ENCODE measurements at regions not wholly inside any gene's neighbourhood (a gene's known extent, or its start where the extent isn't known, plus 50 kb on each side); places are given as distances from the start of the nearest gene placed in this dataset.

DNA sequence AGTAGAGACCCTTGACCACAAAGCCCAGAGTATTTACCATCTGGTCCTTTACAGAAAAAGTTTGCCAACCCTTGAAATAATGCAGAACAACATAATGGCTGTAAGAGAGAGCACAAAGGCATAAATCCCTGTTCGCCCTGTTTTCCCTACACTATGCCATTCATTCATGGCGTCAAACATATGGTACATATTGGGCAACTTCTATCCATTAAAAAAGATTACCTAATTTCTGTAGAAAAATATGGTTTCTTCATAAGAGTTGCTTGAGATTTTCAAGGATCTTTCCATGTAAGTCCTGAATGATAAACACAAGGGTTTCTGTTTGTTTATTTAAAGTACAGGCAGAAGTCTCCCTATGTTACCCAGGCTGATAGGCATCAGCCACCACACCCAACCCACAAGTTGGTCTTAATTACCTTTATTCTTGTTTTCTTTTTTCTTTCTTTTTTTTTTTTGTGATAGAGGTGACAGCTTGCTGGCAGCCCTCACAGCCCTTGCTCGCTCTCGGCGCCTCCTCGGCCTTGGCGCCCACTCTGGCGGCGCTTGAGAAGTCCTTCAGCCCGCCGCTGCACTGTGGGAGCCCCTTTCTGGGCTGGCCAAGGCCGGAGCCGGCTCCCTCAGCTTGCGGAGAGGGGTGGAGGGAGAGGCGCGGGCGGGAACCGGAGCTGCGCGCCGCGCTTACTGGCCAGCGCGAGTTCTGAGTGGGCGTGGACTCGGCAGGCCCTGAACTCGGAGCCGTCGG, 68.3 kb upstream of the NR5A2 start:
- H4K8ac ChIP-seq (ENCODE audit: low read depth, low read length): no peak overlapping the region
- no peak overlapping the region for H3K4me2 ChIP-seq (ENCODE audit: insufficient read depth, low read length, poor library complexity, severe bottlenecking)
- H3K23ac ChIP-seq (ENCODE audit: low read depth, low read length, poor library complexity): no peak overlapping the region
- H2BK12ac ChIP-seq (ENCODE audit: low read length): no peak overlapping the region
- no peaks in the 10 kb centered on the region for H3K36me3 ChIP-seq (replicated peaks in 1 of 2; ENCODE audit: control insufficient read depth in 2 of 2, insufficient read depth in 2 of 2, low read length in 2 of 2)
- no peaks in the 10 kb centered on the region for H3K4me1 ChIP-seq (ENCODE audit: control insufficient read depth in 2 of 2, insufficient read depth in 1 of 2, low read depth in 1 of 2, low read length in 2 of 2)
- H3K14ac ChIP-seq (ENCODE audit: low read length): no peak overlapping the region
- no peak overlapping the region for H3K18ac ChIP-seq (ENCODE audit: low read length)
- no peak overlapping the region for H2AK5ac ChIP-seq (ENCODE audit: low read depth, low read length)
- peaks cover 0 to 1% of the 10 kb centered on the region in 2 donors for H3K9me3 ChIP-seq (replicated peaks in 1 of 2; ENCODE audit: control insufficient read depth in 2 of 2, insufficient read depth in 1 of 2, low read depth in 1 of 2, low read length in 2 of 2)
- no peak overlapping the region for H2AFZ ChIP-seq (ENCODE audit: low read length)
- H3K27ac ChIP-seq (replicated peaks; ENCODE audit: low read length): no peak overlapping the region
- H2BK120ac ChIP-seq (ENCODE audit: low read depth, low read length): no peak overlapping the region
- no peaks in the 10 kb centered on the region for H3K79me1 ChIP-seq (ENCODE audit: low read depth, low read length)
- H3K9ac ChIP-seq (ENCODE audit: low read depth, low read length, poor library complexity): no peak overlapping the region
- H3K27me3 ChIP-seq (ENCODE audit: control insufficient read depth in 3 of 3, insufficient read depth in 3 of 3, low read depth in 1 of 3, low read length in 3 of 3): no peaks in the 10 kb centered on the region
- H2BK15ac ChIP-seq (ENCODE audit: low read length): no peak overlapping the region
- no peak overlapping the region for H3K4ac ChIP-seq (ENCODE audit: low read length)
- H3K4me3 ChIP-seq (ENCODE audit: low read length in 2 of 2): no peak overlapping the region
- no peak overlapping the region for H4K91ac ChIP-seq (ENCODE audit: low read depth, low read length, poor library complexity)
- H2BK5ac ChIP-seq (ENCODE audit: low read length): no peak overlapping the region
- no CpG with 5 or more reads among the region's 29 CpGs for WGBS, 2 donors (ENCODE audit: extremely low coverage in 2 of 2, insufficient read length in 2 of 2, insufficient replicate concordance in 1 of 2)
- DNase-seq (ENCODE audit: low spot score): no peak

DNA sequence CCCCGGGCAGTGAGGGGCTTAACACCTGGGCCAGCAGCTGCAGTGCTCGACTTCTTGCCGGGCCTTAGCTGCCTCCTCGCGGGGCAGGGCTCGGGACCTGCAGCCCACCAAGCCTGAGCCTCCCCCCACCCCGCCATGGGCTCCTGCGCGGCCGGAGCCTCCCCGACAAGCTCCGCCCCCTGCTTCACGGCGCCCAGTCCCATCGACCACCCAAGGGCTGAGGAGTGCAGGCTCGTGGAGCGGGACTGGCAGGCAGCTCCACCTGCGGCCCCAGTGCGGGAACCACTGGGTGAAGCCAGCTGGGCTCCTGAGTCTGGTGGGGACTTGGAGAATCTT, 67.8 kb upstream of the NR5A2 start:
- Histone ChIP-seq H4K8ac (ENCODE audit: low read depth, low read length) (no peak overlapping the region), H4K91ac (ENCODE audit: low read depth, low read length, poor library complexity) (no peak overlapping the region), H3K4me3 (ENCODE audit: low read length in 2 of 2) (no peak overlapping the region), H2BK120ac (ENCODE audit: low read depth, low read length) (no peak overlapping the region), H3K9me3 (replicated peaks in 1 of 2; ENCODE audit: control insufficient read depth in 2 of 2, insufficient read depth in 1 of 2, low read depth in 1 of 2, low read length in 2 of 2) (peaks cover 0 to 1% of the 10 kb centered on the region in 2 donors), H3K27ac (replicated peaks; ENCODE audit: low read length) (no peak overlapping the region), H3K4me1 (ENCODE audit: control insufficient read depth in 2 of 2, insufficient read depth in 1 of 2, low read depth in 1 of 2, low read length in 2 of 2) (no peaks in the 10 kb centered on the region), H2BK12ac (ENCODE audit: low read length) (no peak overlapping the region), H3K18ac (ENCODE audit: low read length) (no peak overlapping the region), H2AK5ac (ENCODE audit: low read depth, low read length) (no peak overlapping the region), H3K14ac (ENCODE audit: low read length) (no peak overlapping the region), H3K79me1 (ENCODE audit: low read depth, low read length) (no peaks in the 10 kb centered on the region), H3K27me3 (ENCODE audit: control insufficient read depth in 3 of 3, insufficient read depth in 3 of 3, low read depth in 1 of 3, low read length in 3 of 3) (no peaks in the 10 kb centered on the region), H2AFZ (ENCODE audit: low read length) (no peak overlapping the region), H3K36me3 (replicated peaks in 1 of 2; ENCODE audit: control insufficient read depth in 2 of 2, insufficient read depth in 2 of 2, low read length in 2 of 2) (no peaks in the 10 kb centered on the region), H2BK5ac (ENCODE audit: low read length) (no peak overlapping the region), H3K4me2 (ENCODE audit: insufficient read depth, low read length, poor library complexity, severe bottlenecking) (no peak overlapping the region), H3K4ac (ENCODE audit: low read length) (no peak overlapping the region), H3K9ac (ENCODE audit: low read depth, low read length, poor library complexity) (no peak overlapping the region), H3K23ac (ENCODE audit: low read depth, low read length, poor library complexity) (no peak overlapping the region), H2BK15ac (ENCODE audit: low read length) (no peak overlapping the region)
- no CpG with 5 or more reads among the region's 19 CpGs for WGBS, 2 donors (ENCODE audit: extremely low coverage in 2 of 2, insufficient read length in 2 of 2, insufficient replicate concordance in 1 of 2)
- no peak for DNase-seq (ENCODE audit: low spot score)

DNA sequence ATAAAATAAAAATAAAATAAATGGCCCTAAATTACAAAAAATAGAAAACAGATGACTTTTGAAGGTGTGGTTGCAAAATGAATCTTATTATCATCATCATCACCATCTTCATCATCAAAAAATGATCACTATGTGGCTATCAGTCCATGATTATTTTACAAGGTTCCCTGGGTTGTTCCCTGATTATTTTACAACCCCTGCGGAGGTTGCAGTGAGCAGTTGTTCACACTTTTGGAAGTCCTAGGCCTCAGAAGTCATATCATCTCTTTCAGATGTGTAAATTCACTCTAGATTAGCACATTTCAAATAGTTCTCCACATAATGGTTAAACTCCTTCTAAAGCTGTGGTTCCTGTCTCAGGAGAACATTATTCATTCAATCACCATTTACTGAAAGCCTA, 57.4 kb upstream of the NR5A2 start:
- Histone ChIP-seq H2AK5ac (ENCODE audit: low read depth, low read length) (no peak overlapping the region), H3K9me3 (replicated peaks in 1 of 2; ENCODE audit: control insufficient read depth in 2 of 2, insufficient read depth in 1 of 2, low read depth in 1 of 2, low read length in 2 of 2) (no peaks in the 10 kb centered on the region), H3K27me3 (ENCODE audit: control insufficient read depth in 3 of 3, insufficient read depth in 3 of 3, low read depth in 1 of 3, low read length in 3 of 3) (peaks cover 0 to 4% (median 0%) of the 10 kb centered on the region in 3 experiments), H3K4ac (ENCODE audit: low read length) (no peak overlapping the region), H4K8ac (ENCODE audit: low read depth, low read length) (no peak overlapping the region), H3K79me1 (ENCODE audit: low read depth, low read length) (no peaks in the 10 kb centered on the region), H3K36me3 (replicated peaks in 1 of 2; ENCODE audit: control insufficient read depth in 2 of 2, insufficient read depth in 2 of 2, low read length in 2 of 2) (no peaks in the 10 kb centered on the region), H2AFZ (ENCODE audit: low read length) (no peak overlapping the region), H3K14ac (ENCODE audit: low read length) (no peak overlapping the region), H2BK5ac (ENCODE audit: low read length) (no peak overlapping the region), H3K9ac (ENCODE audit: low read depth, low read length, poor library complexity) (no peak overlapping the region), H4K91ac (ENCODE audit: low read depth, low read length, poor library complexity) (no peak overlapping the region), H2BK120ac (ENCODE audit: low read depth, low read length) (no peak overlapping the region), H3K27ac (replicated peaks; ENCODE audit: low read length) (no peak overlapping the region), H3K4me2 (ENCODE audit: insufficient read depth, low read length, poor library complexity, severe bottlenecking) (no peak overlapping the region), H3K4me1 (ENCODE audit: control insufficient read depth in 2 of 2, insufficient read depth in 1 of 2, low read depth in 1 of 2, low read length in 2 of 2) (peaks cover 0 to 2% of the 10 kb centered on the region in 2 donors), H2BK12ac (ENCODE audit: low read length) (no peak overlapping the region), H3K4me3 (ENCODE audit: low read length in 2 of 2) (no peak overlapping the region), H3K23ac (ENCODE audit: low read depth, low read length, poor library complexity) (no peak overlapping the region), H2BK15ac (ENCODE audit: low read length) (no peak overlapping the region), H3K18ac (ENCODE audit: low read length) (no peak overlapping the region)
- no peak for DNase-seq (ENCODE audit: low spot score)
- WGBS, 2 donors (ENCODE audit: extremely low coverage in 2 of 2, insufficient read length in 2 of 2, insufficient replicate concordance in 1 of 2): no CpG with 5 or more reads among the region's 1 CpG

DNA sequence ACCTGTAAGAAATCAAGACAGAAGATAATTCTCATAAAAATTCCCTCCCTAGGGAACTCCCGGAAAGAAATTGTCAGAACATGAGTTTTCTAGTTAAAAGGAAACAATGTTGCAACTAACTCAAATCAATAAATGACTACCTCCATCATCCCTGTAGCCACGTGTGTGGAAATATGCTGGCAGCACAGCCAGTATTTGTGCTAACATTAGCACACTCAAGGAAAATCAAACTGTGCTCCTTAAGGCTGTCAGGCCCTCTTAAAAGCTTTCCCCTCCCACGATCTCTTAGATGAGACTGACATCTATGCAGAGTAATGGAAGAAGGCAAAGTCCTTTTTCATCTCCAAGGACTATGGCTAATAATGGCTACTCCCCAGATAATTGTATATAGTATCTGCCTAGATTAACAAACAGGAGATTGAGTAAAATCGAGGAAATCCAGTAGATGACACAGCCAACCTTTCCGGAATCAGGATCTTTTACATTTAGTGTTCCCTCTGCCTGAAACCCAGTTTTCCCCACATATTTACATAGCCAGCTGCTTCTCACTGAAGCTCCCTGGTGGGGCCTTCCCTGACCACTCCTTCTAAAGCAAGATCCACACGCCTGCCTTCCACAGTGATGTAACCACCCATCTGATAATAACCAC, 50.9 kb upstream of the NR5A2 start:
- Histone ChIP-seq H3K4ac (ENCODE audit: low read length) (no peak overlapping the region), H3K4me1 (ENCODE audit: control insufficient read depth in 2 of 2, insufficient read depth in 1 of 2, low read depth in 1 of 2, low read length in 2 of 2) (peaks cover 0 to 4% of the 10 kb centered on the region in 2 donors), H3K9me3 (replicated peaks in 1 of 2; ENCODE audit: control insufficient read depth in 2 of 2, insufficient read depth in 1 of 2, low read depth in 1 of 2, low read length in 2 of 2) (no peaks in the 10 kb centered on the region), H3K27ac (replicated peaks; ENCODE audit: low read length) (no peak overlapping the region), H2BK5ac (ENCODE audit: low read length) (no peak overlapping the region), H4K91ac (ENCODE audit: low read depth, low read length, poor library complexity) (no peak overlapping the region), H3K4me2 (ENCODE audit: insufficient read depth, low read length, poor library complexity, severe bottlenecking) (no peak overlapping the region), H4K8ac (ENCODE audit: low read depth, low read length) (no peak overlapping the region), H3K4me3 (ENCODE audit: low read length in 2 of 2) (no peak overlapping the region), H2AFZ (ENCODE audit: low read length) (no peak overlapping the region), H2BK15ac (ENCODE audit: low read length) (no peak overlapping the region), H2AK5ac (ENCODE audit: low read depth, low read length) (no peak overlapping the region), H3K14ac (ENCODE audit: low read length) (no peak overlapping the region), H2BK120ac (ENCODE audit: low read depth, low read length) (no peak overlapping the region), H2BK12ac (ENCODE audit: low read length) (no peak overlapping the region), H3K18ac (ENCODE audit: low read length) (no peak overlapping the region), H3K9ac (ENCODE audit: low read depth, low read length, poor library complexity) (no peak overlapping the region), H3K23ac (ENCODE audit: low read depth, low read length, poor library complexity) (no peak overlapping the region), H3K27me3 (ENCODE audit: control insufficient read depth in 3 of 3, insufficient read depth in 3 of 3, low read depth in 1 of 3, low read length in 3 of 3) (peaks cover 0 to 4% (median 0%) of the 10 kb centered on the region in 3 experiments), H3K36me3 (replicated peaks in 1 of 2; ENCODE audit: control insufficient read depth in 2 of 2, insufficient read depth in 2 of 2, low read length in 2 of 2) (no peaks in the 10 kb centered on the region), H3K79me1 (ENCODE audit: low read depth, low read length) (no peaks in the 10 kb centered on the region)
- WGBS, 2 donors (ENCODE audit: extremely low coverage in 2 of 2, insufficient read length in 2 of 2, insufficient replicate concordance in 1 of 2): no CpG with 5 or more reads among the region's 6 CpGs
- no peak for DNase-seq (ENCODE audit: low spot score)
